Omental fat pad (tissue), 3 donors: ENCODE measurements at regions not wholly inside any gene's neighbourhood (a gene's known extent, or its start where the extent isn't known, plus 50 kb on each side); places are given as distances from the start of the nearest gene placed in this dataset.

Experiments used
- ATAC-seq: fragments of 150-250 bp; one replicate; pipeline ENCODE4 v1.9.1; 2016; ENCODE audit warnings: mild to moderate bottlenecking, moderate library complexity; ENCODE audit not compliant: low FRiP score
- DNase-seq: peaks from one replicate; pipeline ENCODE4 v3.0.0-alpha.2; 2019; ENCODE audit warnings: low spot score
- CTCF ChIP-seq, 3 donors: fragments of 450-650 bp; IDR thresholded peaks; one replicate each; pipeline ENCODE4 v1.5.1; 2016 to 2017; ENCODE audit warnings: antibody characterized with exemption in 3 of 3, mild to moderate bottlenecking in 3 of 3, moderate library complexity in 2 of 3

- DNase-seq: no peak
- no peak for ATAC-seq
- TF ChIP-seq CTCF (IDR thresholded peaks at IDR 0.05): no peak
These were observed 402.2 kb upstream of the USP15 start for GRCh38 chr12:61857968-61858367.

GRCh38 chr12:61860451-61860850 lies 399.8 kb upstream of the USP15 start:
- TF ChIP-seq CTCF (IDR thresholded peaks at IDR 0.05): no peak
- no peak for DNase-seq
- ATAC-seq: no peak

GRCh38 chr12:61862986-61863385 lies 397.2 kb upstream of the USP15 start:
- TF ChIP-seq CTCF (IDR thresholded peaks at IDR 0.05): no peak
- DNase-seq: no peak
- no peak for ATAC-seq

GRCh38 chr12:61863811-61864210 lies 396.4 kb upstream of the USP15 start:
- DNase-seq: no peak
- TF ChIP-seq CTCF (IDR thresholded peaks at IDR 0.05): no peak
- ATAC-seq: no peak

GRCh38 chr12:61869796-61870195 lies 390.4 kb upstream of the USP15 start:
- no peak for TF ChIP-seq CTCF (IDR thresholded peaks at IDR 0.05)
- no peak for ATAC-seq

GRCh38 chr12:61870658-61871484 lies 389.3 kb upstream of the USP15 start:
- no peak for DNase-seq
- no peak for ATAC-seq
- no peak for TF ChIP-seq CTCF (IDR thresholded peaks at IDR 0.05)

More at GRCh38 chr12:61869796-61870195, 390.4 kb upstream of the USP15 start:
- DNase-seq: no peak

GRCh38 chr12:61871485-61871810 lies 388.8 kb upstream of the USP15 start:
- ATAC-seq (no peak), DNase-seq (no peak)
- TF ChIP-seq CTCF (IDR thresholded peaks at IDR 0.05): no peak
